PFSK-1 (cell line): ENCODE measurements at regions not wholly inside any gene's neighbourhood (a gene's known extent, or its start where the extent isn't known, plus 50 kb on each side); places are given as distances from the start of the nearest gene placed in this dataset.

ENCODE experiments used
- FOXP2 ChIP-seq: optimal IDR thresholded peaks from 2 replicates; pipeline ENCODE3; 2011; ENCODE audit warnings: borderline replicate concordance, control low read depth, inconsistent platforms; ENCODE audit not compliant: insufficient read depth; ENCODE audit errors: extremely low read length, extremely low read depth
- POLR2AphosphoS5 ChIP-seq: IDR thresholded peaks from 2 replicates; pipeline ENCODE4 v1.6.1; 2012; ENCODE audit warnings: low read depth, mild to moderate bottlenecking, control low read depth, low read length, moderate library complexity
- REST ChIP-seq, 2 experiments: IDR thresholded peaks; 2 replicates each; pipeline versions ENCODE4 v1.6.1 to v1.8.0; 2011 to 2012; ENCODE audit warnings: low read depth in 2 of 2, low read length in 2 of 2, control low read depth in 1 of 2, inconsistent platforms in 1 of 2, mild to moderate bottlenecking in 1 of 2, moderate library complexity in 1 of 2; ENCODE audit not compliant: insufficient read depth in 1 of 2
- SIN3A ChIP-seq: IDR thresholded peaks from 2 replicates; pipeline ENCODE4 v1.6.1; 2012; ENCODE audit warnings: mild to moderate bottlenecking, low read length, moderate library complexity, borderline replicate concordance; ENCODE audit not compliant: insufficient read depth
- TAF1 ChIP-seq: IDR thresholded peaks from 2 replicates; pipeline ENCODE4 v1.6.1; 2012; ENCODE audit warnings: low read length, control low read depth, borderline replicate concordance; ENCODE audit not compliant: insufficient read depth

GRCh38 chr13:107365466-107366215, 797.7 kb upstream of the ARGLU1 start:
- TF ChIP-seq REST (IDR thresholded peaks at IDR 0.05; ENCODE audit: insufficient read depth in 1 of 2, low read depth in 2 of 2, low read length in 2 of 2) = no peak
- TF ChIP-seq POLR2AphosphoS5 = no peak
- no peak for TF ChIP-seq SIN3A
- TF ChIP-seq TAF1 = no peak
- TF ChIP-seq FOXP2 = no peak
